Neural cell (in vitro differentiated cells): ENCODE measurements at regions not wholly inside any gene's neighbourhood (a gene's known extent, or its start where the extent isn't known, plus 50 kb on each side); places are given as distances from the start of the nearest gene placed in this dataset.

Experiments used
- H2AFZ ChIP-seq: fragments of 200-600, 300-800 bp; sonication (generic), shearing (Covaris generic); 2 replicates; pipeline ENCODE4 v1.6.0; 2014; ENCODE audit warnings: low read depth, mild to moderate bottlenecking, antibody characterized with exemption, low read length, moderate library complexity
- H3F3A ChIP-seq: fragments of 200-600 bp; shearing (Covaris generic); 2 replicates; pipeline ENCODE4 v1.6.1; 2016; ENCODE audit warnings: mild to moderate bottlenecking, moderate library complexity, mixed read lengths, antibody characterized with exemption, low read length; ENCODE audit not compliant: insufficient read depth, poor library complexity, severe bottlenecking
- H3K27ac ChIP-seq: fragments of 200-600, 300-800 bp; sonication (generic), shearing (Covaris generic); 2 replicates; pipeline ENCODE4 v1.5.1; 2014; ENCODE audit warnings: mild to moderate bottlenecking, low read length, moderate library complexity
- H3K27me3 ChIP-seq: fragments of 300-800, 200-600 bp; sonication (generic), shearing (Covaris generic); 2 replicates; pipeline ENCODE4 v1.6.0; 2014; ENCODE audit warnings: mild to moderate bottlenecking, low read depth, low read length, moderate library complexity; ENCODE audit not compliant: insufficient read depth
- H3K36me3 ChIP-seq: fragments of 300-800, 200-600 bp; sonication (generic), shearing (Covaris generic); 2 replicates; pipeline ENCODE4 v1.5.1; 2014; ENCODE audit warnings: mild to moderate bottlenecking, antibody characterized with exemption, low read length, moderate library complexity; ENCODE audit not compliant: insufficient read depth
- H3K4me2 ChIP-seq: fragments of 300-800, 200-600 bp; sonication (generic), shearing (Covaris generic); 2 replicates; pipeline ENCODE4 v1.6.0; 2014; ENCODE audit warnings: mild to moderate bottlenecking, low read length
- H3K4me3 ChIP-seq: fragments of 300-800, 200-600 bp; sonication (generic), shearing (Covaris generic); 2 replicates; pipeline ENCODE4 v1.5.1; 2014; ENCODE audit warnings: mild to moderate bottlenecking, low read length, moderate library complexity
- H3K79me2 ChIP-seq: fragments of 200-600 bp; shearing (Covaris generic); replicated peaks from 2 replicates; pipeline ENCODE4 v1.6.0; 2014; ENCODE audit warnings: mild to moderate bottlenecking, low read length, moderate library complexity; ENCODE audit not compliant: insufficient read depth
- H3K9ac ChIP-seq: fragments of 300-800, 200-600 bp; sonication (generic), shearing (Covaris generic); 2 replicates; pipeline ENCODE4 v1.6.1; 2016; ENCODE audit warnings: mild to moderate bottlenecking, low read length, mixed read lengths
- H3K9me2 ChIP-seq: fragments of 200-600 bp; shearing (Covaris generic); 2 replicates; pipeline ENCODE4 v1.6.1; 2016; ENCODE audit warnings: mild to moderate bottlenecking, low read length, mixed read lengths; ENCODE audit not compliant: insufficient read depth
- H3K9me3 ChIP-seq: fragments of 200-600, 300-800 bp; sonication (generic), shearing (Covaris generic); 2 replicates; pipeline ENCODE4 v1.6.1; 2016; ENCODE audit warnings: mild to moderate bottlenecking, mixed run types, low read length, moderate library complexity, mixed read lengths
- H4K20me1 ChIP-seq: fragments of 200-600 bp; shearing (Covaris generic); 2 replicates; pipeline ENCODE4 v1.6.1; 2016; ENCODE audit warnings: mild to moderate bottlenecking, mixed run types; ENCODE audit not compliant: insufficient read depth
- EP300 ChIP-seq: fragments of 450-650 bp; conservative IDR thresholded peaks from 2 replicates; pipeline ENCODE4 v1.6.1; 2014; ENCODE audit warnings: antibody characterized with exemption, mild to moderate bottlenecking, moderate library complexity; ENCODE audit not compliant: poor library complexity, severe bottlenecking
- EZH2 ChIP-seq: fragments of 200-600, 300-800 bp; shearing (Covaris generic), sonication (generic); IDR thresholded peaks from 2 replicates; pipeline ENCODE4 v1.6.1; 2014; ENCODE audit warnings: antibody characterized with exemption, low read length, borderline replicate concordance, mild to moderate bottlenecking; ENCODE audit not compliant: insufficient read depth, poor library complexity, severe bottlenecking
- MXI1 ChIP-seq: fragments of 450-650 bp; conservative IDR thresholded peaks from 2 replicates; pipeline ENCODE4 v1.6.1; 2014; ENCODE audit warnings: antibody characterized with exemption, mild to moderate bottlenecking; ENCODE audit not compliant: poor library complexity, severe bottlenecking
- POLR2AphosphoS5 ChIP-seq: IDR thresholded peaks from 2 replicates; pipeline ENCODE4 v1.6.1; 2012
- RAD21 ChIP-seq: fragments of 450-650 bp; conservative IDR thresholded peaks from 2 replicates; pipeline ENCODE4 v1.6.1; 2014; ENCODE audit warnings: antibody characterized with exemption, mild to moderate bottlenecking, moderate library complexity
- SMC3 ChIP-seq: fragments of 450-650 bp; conservative IDR thresholded peaks from 2 replicates; pipeline ENCODE4 v1.6.1; 2014; ENCODE audit warnings: antibody characterized with exemption, mild to moderate bottlenecking, moderate library complexity; ENCODE audit not compliant: poor library complexity
- TAF1 ChIP-seq: IDR thresholded peaks from 2 replicates; pipeline ENCODE4 v1.6.1; 2012; ENCODE audit warnings: low read depth
- TF ChIP-seq, protein P1 (sequence below): fragments of 450-650 bp; IDR thresholded peaks from 2 replicates; pipeline ENCODE4 v1.5.1; 2014; ENCODE audit warnings: antibody characterized with exemption, mild to moderate bottlenecking, moderate library complexity; ENCODE audit not compliant: poor library complexity, severe bottlenecking
- TF ChIP-seq, protein P2 (sequence below): IDR thresholded peaks from 2 replicates; pipeline ENCODE4 v1.6.1; 2012; ENCODE audit warnings: borderline replicate concordance

DNA sequence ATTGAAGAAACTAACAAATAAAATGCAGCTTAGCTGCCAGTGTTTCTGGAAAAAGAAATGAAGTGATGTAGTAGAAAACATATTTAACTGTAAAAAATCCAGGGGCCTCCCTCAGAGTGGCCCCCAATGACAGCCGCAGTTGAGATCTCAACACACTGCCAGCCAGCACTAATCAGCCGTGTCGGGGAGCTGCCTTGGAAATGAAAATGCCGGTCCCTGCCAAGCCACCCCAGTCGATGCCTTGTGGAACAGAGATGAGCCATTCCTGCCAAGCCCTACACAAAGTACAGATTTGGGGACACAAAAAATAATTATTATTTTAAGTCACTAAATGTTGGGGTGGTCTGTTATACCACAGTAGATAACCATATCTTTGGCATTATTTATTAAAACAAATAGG is 1342.4 kb downstream of the EFNB2 start:
- no peaks in the 10 kb centered on the region for H3K9me2 ChIP-seq
- no peaks in the 10 kb centered on the region for H4K20me1 ChIP-seq
- H3K36me3 ChIP-seq, result no peaks in the 10 kb centered on the region
- H3K9me3 ChIP-seq, result no peaks in the 10 kb centered on the region
- no peak overlapping the region for H3K27ac ChIP-seq
- H3F3A ChIP-seq, result no peaks in the 10 kb centered on the region
- no peaks in the 10 kb centered on the region for H3K27me3 ChIP-seq
- H3K79me2 ChIP-seq, result no peaks in the 10 kb centered on the region
- no peak overlapping the region for H3K9ac ChIP-seq
- TF ChIP-seq EP300 (no peak), POLR2AphosphoS5 (no peak), RAD21 (no peak), SMC3 (no peak), MXI1 (no peak), EZH2 (no peak), TAF1 (no peak)
- TF ChIP-seq, protein P1, sequence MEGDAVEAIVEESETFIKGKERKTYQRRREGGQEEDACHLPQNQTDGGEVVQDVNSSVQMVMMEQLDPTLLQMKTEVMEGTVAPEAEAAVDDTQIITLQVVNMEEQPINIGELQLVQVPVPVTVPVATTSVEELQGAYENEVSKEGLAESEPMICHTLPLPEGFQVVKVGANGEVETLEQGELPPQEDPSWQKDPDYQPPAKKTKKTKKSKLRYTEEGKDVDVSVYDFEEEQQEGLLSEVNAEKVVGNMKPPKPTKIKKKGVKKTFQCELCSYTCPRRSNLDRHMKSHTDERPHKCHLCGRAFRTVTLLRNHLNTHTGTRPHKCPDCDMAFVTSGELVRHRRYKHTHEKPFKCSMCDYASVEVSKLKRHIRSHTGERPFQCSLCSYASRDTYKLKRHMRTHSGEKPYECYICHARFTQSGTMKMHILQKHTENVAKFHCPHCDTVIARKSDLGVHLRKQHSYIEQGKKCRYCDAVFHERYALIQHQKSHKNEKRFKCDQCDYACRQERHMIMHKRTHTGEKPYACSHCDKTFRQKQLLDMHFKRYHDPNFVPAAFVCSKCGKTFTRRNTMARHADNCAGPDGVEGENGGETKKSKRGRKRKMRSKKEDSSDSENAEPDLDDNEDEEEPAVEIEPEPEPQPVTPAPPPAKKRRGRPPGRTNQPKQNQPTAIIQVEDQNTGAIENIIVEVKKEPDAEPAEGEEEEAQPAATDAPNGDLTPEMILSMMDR, result no peak
- TF ChIP-seq, protein P2, sequence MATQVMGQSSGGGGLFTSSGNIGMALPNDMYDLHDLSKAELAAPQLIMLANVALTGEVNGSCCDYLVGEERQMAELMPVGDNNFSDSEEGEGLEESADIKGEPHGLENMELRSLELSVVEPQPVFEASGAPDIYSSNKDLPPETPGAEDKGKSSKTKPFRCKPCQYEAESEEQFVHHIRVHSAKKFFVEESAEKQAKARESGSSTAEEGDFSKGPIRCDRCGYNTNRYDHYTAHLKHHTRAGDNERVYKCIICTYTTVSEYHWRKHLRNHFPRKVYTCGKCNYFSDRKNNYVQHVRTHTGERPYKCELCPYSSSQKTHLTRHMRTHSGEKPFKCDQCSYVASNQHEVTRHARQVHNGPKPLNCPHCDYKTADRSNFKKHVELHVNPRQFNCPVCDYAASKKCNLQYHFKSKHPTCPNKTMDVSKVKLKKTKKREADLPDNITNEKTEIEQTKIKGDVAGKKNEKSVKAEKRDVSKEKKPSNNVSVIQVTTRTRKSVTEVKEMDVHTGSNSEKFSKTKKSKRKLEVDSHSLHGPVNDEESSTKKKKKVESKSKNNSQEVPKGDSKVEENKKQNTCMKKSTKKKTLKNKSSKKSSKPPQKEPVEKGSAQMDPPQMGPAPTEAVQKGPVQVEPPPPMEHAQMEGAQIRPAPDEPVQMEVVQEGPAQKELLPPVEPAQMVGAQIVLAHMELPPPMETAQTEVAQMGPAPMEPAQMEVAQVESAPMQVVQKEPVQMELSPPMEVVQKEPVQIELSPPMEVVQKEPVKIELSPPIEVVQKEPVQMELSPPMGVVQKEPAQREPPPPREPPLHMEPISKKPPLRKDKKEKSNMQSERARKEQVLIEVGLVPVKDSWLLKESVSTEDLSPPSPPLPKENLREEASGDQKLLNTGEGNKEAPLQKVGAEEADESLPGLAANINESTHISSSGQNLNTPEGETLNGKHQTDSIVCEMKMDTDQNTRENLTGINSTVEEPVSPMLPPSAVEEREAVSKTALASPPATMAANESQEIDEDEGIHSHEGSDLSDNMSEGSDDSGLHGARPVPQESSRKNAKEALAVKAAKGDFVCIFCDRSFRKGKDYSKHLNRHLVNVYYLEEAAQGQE, result no peak
- no peak overlapping the region for H2AFZ ChIP-seq
- H3K4me3 ChIP-seq, result no peak overlapping the region
- H3K4me2 ChIP-seq, result no peak overlapping the region

DNA sequence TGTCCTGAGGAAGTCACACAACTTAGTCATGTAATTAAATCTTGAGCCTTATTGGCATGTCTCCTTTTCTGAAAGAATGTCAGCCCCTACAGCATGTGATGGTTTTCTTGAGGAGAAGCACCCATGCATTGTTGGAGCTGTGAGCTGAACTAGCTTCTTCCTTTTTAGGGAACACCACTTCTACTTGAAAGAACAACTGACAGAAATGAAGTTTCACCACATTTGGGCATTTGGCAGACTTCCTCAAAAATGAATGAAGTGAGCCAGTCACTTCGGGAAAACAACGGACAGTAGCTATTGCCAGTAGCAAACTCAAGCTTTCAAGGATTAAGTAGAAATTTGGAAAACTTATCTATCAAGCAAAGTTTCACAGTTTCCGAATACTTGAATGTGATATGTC is 1351.3 kb downstream of the EFNB2 start:
- Histone ChIP-seq H4K20me1 (no peaks in the 10 kb centered on the region), H3K9ac (no peak overlapping the region), H3K9me3 (no peaks in the 10 kb centered on the region), H3K79me2 (no peaks in the 10 kb centered on the region), H3K4me3 (no peak overlapping the region), H2AFZ (no peak overlapping the region), H3K9me2 (no peaks in the 10 kb centered on the region), H3K36me3 (no peaks in the 10 kb centered on the region), H3K27ac (no peak overlapping the region), H3F3A (no peaks in the 10 kb centered on the region), H3K4me2 (no peak overlapping the region), H3K27me3 (no peaks in the 10 kb centered on the region)
- TF ChIP-seq, protein P1, result no peak
- TF ChIP-seq, protein P2, result no peak
- TF ChIP-seq EP300, result no peak
- TF ChIP-seq MXI1, result no peak
- TF ChIP-seq RAD21, result no peak
- TF ChIP-seq POLR2AphosphoS5, result no peak
- no peak for TF ChIP-seq SMC3
- TF ChIP-seq TAF1, result no peak
- no peak for TF ChIP-seq EZH2
